ENCODE measurements at regions not wholly inside any gene's neighbourhood (a gene's known extent, or its start where the extent isn't known, plus 50 kb on each side); places are given as distances from the start of the nearest gene placed in this dataset.

DNA sequence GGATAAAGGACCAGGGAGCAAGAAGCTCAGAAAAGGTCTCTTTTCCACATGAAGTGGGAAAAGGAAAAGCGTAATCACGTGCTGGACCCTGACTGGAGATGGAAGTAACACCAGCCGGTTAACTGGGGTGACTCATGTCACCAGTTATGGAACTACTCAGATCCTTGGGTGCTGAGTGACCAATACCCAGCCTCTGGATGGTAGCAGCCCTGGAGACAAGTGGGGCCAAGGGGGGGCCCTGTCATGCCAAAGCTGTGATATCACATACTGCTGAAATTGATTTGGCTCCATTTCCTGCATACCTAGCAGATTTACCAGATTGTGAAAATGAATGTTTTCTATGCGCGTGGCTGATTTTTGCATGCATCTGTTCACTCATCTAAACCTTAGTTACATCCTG is 158.9 kb downstream of the ZIC5 start:
- no peak for TF ChIP-seq POLR2A (IDR thresholded peaks at IDR 0.05; ENCODE audit: low read depth, low read length)
- no peak for TF ChIP-seq TAF1 (IDR thresholded peaks at IDR 0.05; ENCODE audit: borderline replicate concordance, low read depth, low read length)

All from GM12892 (cell line).